CD8-positive, alpha-beta memory T cell (primary cell): ENCODE measurements at regions not wholly inside any gene's neighbourhood (a gene's known extent, or its start where the extent isn't known, plus 50 kb on each side); places are given as distances from the start of the nearest gene placed in this dataset.

Experiments used
- CTCF ChIA-PET: fragments of 350-600 bp; sonication (Branson Sonifier 250); formaldehyde crosslinking; loops from one replicate; lab custom pipeline; 2021; ENCODE audit warnings: antibody characterized with exemption; lab: Charles Lee
- POLR2A ChIA-PET: fragments of 350-600 bp; sonication (Branson Sonifier 250); formaldehyde crosslinking; loops from one replicate; lab custom pipeline; 2021; ENCODE audit warnings: antibody characterized with exemption; lab: Charles Lee
- DNase-seq, 5 donors: peaks; one replicate each; pipeline versions ENCODE4 v3.0.0 to v3.0.0-alpha.2; 2020 to 2022; ENCODE audit warnings: mixed read lengths in 1 of 5
- H3K27ac ChIP-seq: one replicate; pipeline ENCODE4 v1.7.0; 2013; ENCODE audit warnings: low read depth, mild to moderate bottlenecking, low read length, moderate library complexity
- H3K27me3 ChIP-seq: 2 replicates; pipeline ENCODE4 v1.7.0; 2013; ENCODE audit warnings: low read length, mild to moderate bottlenecking; ENCODE audit not compliant: insufficient read depth, poor library complexity, severe bottlenecking
- H3K36me3 ChIP-seq: 2 replicates; pipeline ENCODE4 v1.7.0; 2013; ENCODE audit warnings: mild to moderate bottlenecking, low read length, moderate library complexity; ENCODE audit not compliant: insufficient read depth
- H3K4me1 ChIP-seq: 2 replicates; pipeline ENCODE4 v1.7.0; 2013; ENCODE audit warnings: mild to moderate bottlenecking, low read length, moderate library complexity; ENCODE audit not compliant: insufficient read depth
- H3K4me3 ChIP-seq: 2 replicates; pipeline ENCODE4 v1.7.0; 2013; ENCODE audit warnings: mild to moderate bottlenecking, low read length
- H3K9me3 ChIP-seq: 2 replicates; pipeline ENCODE4 v1.7.0; 2013; ENCODE audit warnings: mild to moderate bottlenecking, low read length
- H3K27ac Mint-ChIP-seq, 8 donors: one replicate each; pipeline ENCODE4 v1.8.0; 2020 to 2021; ENCODE audit warnings: mixed read lengths in 8 of 8, mild to moderate bottlenecking in 6 of 8, inconsistent platforms in 3 of 8, moderate library complexity in 3 of 8
- H3K27me3 Mint-ChIP-seq, 2 donors: one replicate each; pipeline ENCODE4 v1.8.0; 2020 to 2021; ENCODE audit warnings: mixed read lengths in 2 of 2, mild to moderate bottlenecking in 1 of 2, moderate library complexity in 1 of 2
- H3K36me3 Mint-ChIP-seq, 3 donors: one replicate each; pipeline ENCODE4 v1.8.0; 2020 to 2021; ENCODE audit warnings: mixed read lengths in 3 of 3, inconsistent platforms in 1 of 3, mild to moderate bottlenecking in 1 of 3
- H3K4me1 Mint-ChIP-seq, 3 donors: one replicate each; pipeline ENCODE4 v1.8.0; 2020 to 2021; ENCODE audit warnings: mixed read lengths in 3 of 3, inconsistent platforms in 1 of 3, mild to moderate bottlenecking in 1 of 3
- H3K4me3 Mint-ChIP-seq, 7 donors: one replicate each; pipeline ENCODE4 v1.8.0; 2020 to 2021; ENCODE audit warnings: mixed read lengths in 7 of 7, mild to moderate bottlenecking in 6 of 7, moderate library complexity in 4 of 7, inconsistent platforms in 2 of 7
- H3K9me3 Mint-ChIP-seq, 5 donors: one replicate each; pipeline ENCODE4 v1.8.0; 2020 to 2022; ENCODE audit warnings: mixed read lengths in 5 of 5, mild to moderate bottlenecking in 3 of 5, moderate library complexity in 2 of 5, inconsistent platforms in 1 of 5

DNA sequence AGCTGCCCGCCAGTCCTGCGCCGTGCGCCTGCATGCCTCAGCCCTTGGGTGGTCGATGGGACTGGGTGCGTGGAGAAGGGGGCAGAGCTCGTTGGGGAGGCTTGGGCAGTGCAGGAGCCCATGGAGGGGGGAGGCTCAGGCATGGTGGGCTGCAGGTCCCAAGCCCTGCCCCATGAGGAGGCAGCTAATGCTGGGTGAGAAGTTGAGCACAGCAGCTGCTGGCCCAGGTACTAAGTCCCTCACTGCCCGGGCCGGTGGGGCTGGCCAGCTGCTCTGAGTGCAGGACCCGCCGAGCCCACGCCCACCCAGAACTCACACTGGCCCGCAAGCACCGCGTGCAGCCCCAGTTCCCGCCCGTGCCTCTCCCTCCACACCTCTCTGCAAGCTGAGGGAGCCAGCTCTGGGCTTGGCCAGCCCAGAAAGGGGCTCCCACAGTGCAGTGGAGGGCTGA lies 764.3 kb upstream of the TYRP1 start:
- H3K27ac Mint-ChIP-seq = no peak overlapping the region
- H3K4me3 Mint-ChIP-seq = no peak overlapping the region
- peaks cover 2 to 32% (median 5%) of the 10 kb centered on the region in 5 donors for H3K9me3 Mint-ChIP-seq
- POLR2A ChIA-PET = no interaction called here
- Histone ChIP-seq H3K36me3 (no peaks in the 10 kb centered on the region), H3K4me3 (no peak overlapping the region), H3K9me3 (no peaks in the 10 kb centered on the region), H3K4me1 (no peaks in the 10 kb centered on the region), H3K27me3 (no peaks in the 10 kb centered on the region), H3K27ac (no peak overlapping the region)
- CTCF ChIA-PET = no interaction called here
- no peak for DNase-seq
- no peaks in the 10 kb centered on the region for H3K4me1 Mint-ChIP-seq
- no peaks in the 10 kb centered on the region for H3K36me3 Mint-ChIP-seq
- H3K27me3 Mint-ChIP-seq = no peaks in the 10 kb centered on the region

DNA sequence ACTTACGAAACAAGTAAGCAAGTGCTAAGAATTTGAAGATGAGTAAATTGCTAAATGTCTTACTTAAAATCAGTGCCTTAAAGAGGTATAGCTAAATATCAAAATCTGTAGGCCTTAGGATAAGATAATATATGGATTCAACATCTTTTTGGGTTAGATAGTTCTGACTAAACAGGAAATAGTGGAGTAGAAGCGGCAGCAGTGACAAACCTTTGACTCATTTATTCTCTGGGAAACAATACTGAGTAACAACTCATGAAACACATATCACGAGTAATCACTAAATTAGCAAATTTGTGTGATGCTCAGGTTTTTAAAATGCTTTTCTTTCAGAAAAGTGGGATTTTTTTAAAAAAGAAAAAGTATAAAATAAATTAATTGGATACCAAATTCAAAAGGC lies 762.1 kb upstream of the TYRP1 start:
- ChIA-PET POLR2A (no interaction called here), CTCF (no interaction called here)

DNA sequence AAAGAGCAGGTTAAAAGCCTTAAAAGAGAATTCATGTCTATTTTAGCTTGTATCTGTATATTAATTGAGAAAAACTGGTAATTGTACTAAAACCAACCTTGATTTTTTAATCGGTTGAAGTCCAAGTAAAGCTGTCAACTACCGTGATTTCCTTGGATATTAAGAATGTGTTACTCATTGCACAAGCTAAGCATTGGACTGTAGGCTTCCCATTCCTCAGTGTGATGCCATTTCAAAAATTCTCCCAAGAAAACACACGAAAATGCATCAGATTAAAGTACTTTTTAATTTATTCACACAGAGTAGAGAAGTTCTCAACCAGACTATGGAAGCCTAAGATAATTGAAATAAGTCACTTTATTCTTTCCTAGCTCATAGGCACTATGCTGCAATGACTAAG lies 761.4 kb upstream of the TYRP1 start:
- no peaks in the 10 kb centered on the region for H3K4me1 Mint-ChIP-seq
- H3K27me3 ChIP-seq = no peaks in the 10 kb centered on the region
- no peak overlapping the region for H3K4me3 ChIP-seq
- no peaks in the 10 kb centered on the region for H3K36me3 Mint-ChIP-seq
- H3K9me3 Mint-ChIP-seq = peaks cover 5 to 38% (median 11%) of the 10 kb centered on the region in 5 donors
- no peak overlapping the region for H3K27ac ChIP-seq
- no peaks in the 10 kb centered on the region for H3K27me3 Mint-ChIP-seq
- H3K4me3 Mint-ChIP-seq = no peak overlapping the region
- CTCF ChIA-PET = no interaction called here
- no peak overlapping the region for H3K27ac Mint-ChIP-seq
- no peaks in the 10 kb centered on the region for H3K9me3 ChIP-seq
- no peak for DNase-seq
- no peaks in the 10 kb centered on the region for H3K4me1 ChIP-seq
- no peaks in the 10 kb centered on the region for H3K36me3 ChIP-seq
- POLR2A ChIA-PET = no interaction called here

More for the DNA sequence above, 762.1 kb upstream of the TYRP1 start:
- no peaks in the 10 kb centered on the region for H3K4me1 Mint-ChIP-seq
- Histone ChIP-seq H3K4me1 (no peaks in the 10 kb centered on the region), H3K36me3 (no peaks in the 10 kb centered on the region), H3K27ac (no peak overlapping the region), H3K27me3 (no peaks in the 10 kb centered on the region), H3K9me3 (no peaks in the 10 kb centered on the region), H3K4me3 (no peak overlapping the region)
- H3K9me3 Mint-ChIP-seq = peaks cover 4 to 35% (median 8%) of the 10 kb centered on the region in 5 donors
- DNase-seq = no peak
- no peak overlapping the region for H3K4me3 Mint-ChIP-seq
- no peaks in the 10 kb centered on the region for H3K36me3 Mint-ChIP-seq
- no peaks in the 10 kb centered on the region for H3K27me3 Mint-ChIP-seq
- no peak overlapping the region for H3K27ac Mint-ChIP-seq

DNA sequence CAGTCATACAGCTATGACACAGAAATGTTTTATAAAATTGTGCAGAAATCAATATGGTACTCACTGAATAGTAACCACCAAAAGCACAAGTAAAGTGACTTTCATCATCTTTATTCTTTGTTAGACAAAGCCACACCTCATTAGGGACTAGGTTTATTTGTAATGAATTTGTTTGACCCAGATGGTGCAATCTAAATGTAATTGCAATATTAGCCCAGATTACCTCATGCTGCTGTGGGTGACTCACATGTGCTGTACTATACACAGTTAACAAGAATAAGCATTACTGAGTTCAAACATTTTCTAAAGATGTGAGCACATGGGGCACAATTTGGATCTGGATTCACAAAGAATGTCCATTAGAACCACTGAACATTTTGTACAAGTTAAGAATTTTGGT lies 759.3 kb upstream of the TYRP1 start:
- CTCF ChIA-PET = no interaction called here
- Mint-ChIP-seq H3K4me1 (no peaks in the 10 kb centered on the region), H3K36me3 (no peaks in the 10 kb centered on the region), H3K27me3 (no peaks in the 10 kb centered on the region), H3K9me3 (peaks cover 3 to 32% (median 11%) of the 10 kb centered on the region in 5 donors), H3K27ac (no peak overlapping the region), H3K4me3 (no peak overlapping the region)
- no peaks in the 10 kb centered on the region for H3K36me3 ChIP-seq
- H3K9me3 ChIP-seq = no peaks in the 10 kb centered on the region
- no peak overlapping the region for H3K27ac ChIP-seq
- H3K4me1 ChIP-seq = no peaks in the 10 kb centered on the region
- no peaks in the 10 kb centered on the region for H3K27me3 ChIP-seq
- no peak for DNase-seq
- POLR2A ChIA-PET = no interaction called here
- no peak overlapping the region for H3K4me3 ChIP-seq

DNA sequence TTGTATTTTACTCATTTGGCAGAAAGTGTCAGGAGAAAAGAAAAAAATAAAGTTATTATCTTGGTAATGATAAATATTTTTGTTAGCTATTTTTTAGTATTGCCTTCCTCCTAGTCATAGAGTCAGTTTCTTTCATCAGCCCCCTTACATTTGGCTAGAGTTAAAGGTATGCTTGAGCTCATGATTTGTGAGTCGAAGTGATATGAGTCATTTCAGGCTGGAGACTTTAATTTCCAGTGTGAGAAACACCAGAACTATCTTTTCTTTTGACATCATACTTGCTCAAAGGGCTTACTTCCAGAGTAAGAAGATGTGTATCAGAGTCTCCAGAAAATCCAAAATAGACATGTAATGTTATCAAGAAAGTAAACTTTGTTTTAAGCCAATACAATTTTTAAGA lies 746.7 kb upstream of the TYRP1 start:
- Histone ChIP-seq H3K27me3 (no peaks in the 10 kb centered on the region), H3K27ac (no peak overlapping the region), H3K36me3 (no peaks in the 10 kb centered on the region), H3K9me3 (no peaks in the 10 kb centered on the region), H3K4me3 (no peak overlapping the region), H3K4me1 (no peaks in the 10 kb centered on the region)
- H3K9me3 Mint-ChIP-seq = peaks cover 21 to 49% (median 28%) of the 10 kb centered on the region in 5 donors
- ChIA-PET CTCF (no interaction called here), POLR2A (no interaction called here)
- H3K4me3 Mint-ChIP-seq = no peak overlapping the region
- H3K27ac Mint-ChIP-seq = no peak overlapping the region
- H3K36me3 Mint-ChIP-seq = no peaks in the 10 kb centered on the region
- H3K4me1 Mint-ChIP-seq = no peaks in the 10 kb centered on the region
- no peak for DNase-seq
- H3K27me3 Mint-ChIP-seq = no peaks in the 10 kb centered on the region

DNA sequence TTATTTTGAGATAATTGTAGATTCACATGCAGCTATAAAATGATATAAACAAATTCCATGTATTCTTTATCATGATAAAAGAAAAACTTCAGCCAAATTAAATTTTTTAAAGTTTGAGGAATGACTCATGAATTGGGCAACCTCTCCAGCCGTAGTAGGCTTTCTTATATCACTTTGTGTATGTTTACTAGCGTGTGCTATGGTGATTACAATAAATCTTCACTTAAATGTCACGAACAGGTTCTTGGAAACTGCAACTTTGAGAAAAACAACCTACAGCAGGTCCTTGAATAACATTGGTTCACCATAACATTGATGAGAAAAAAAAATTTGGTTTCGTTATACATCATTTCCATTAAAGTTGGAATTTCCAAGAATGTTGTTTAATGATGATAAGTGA lies 730.9 kb upstream of the TYRP1 start:
- ChIA-PET CTCF (no interaction called here), POLR2A (no interaction called here)
- Histone ChIP-seq H3K36me3 (no peaks in the 10 kb centered on the region), H3K9me3 (no peaks in the 10 kb centered on the region), H3K4me3 (no peak overlapping the region), H3K4me1 (no peaks in the 10 kb centered on the region), H3K27ac (no peak overlapping the region), H3K27me3 (no peaks in the 10 kb centered on the region)
- no peaks in the 10 kb centered on the region for H3K36me3 Mint-ChIP-seq
- H3K27me3 Mint-ChIP-seq = no peaks in the 10 kb centered on the region
- no peak for DNase-seq
- H3K4me3 Mint-ChIP-seq = no peak overlapping the region
- H3K4me1 Mint-ChIP-seq = no peaks in the 10 kb centered on the region
- no peak overlapping the region for H3K27ac Mint-ChIP-seq
- peaks cover 13 to 46% (median 25%) of the 10 kb centered on the region in 5 donors for H3K9me3 Mint-ChIP-seq

DNA sequence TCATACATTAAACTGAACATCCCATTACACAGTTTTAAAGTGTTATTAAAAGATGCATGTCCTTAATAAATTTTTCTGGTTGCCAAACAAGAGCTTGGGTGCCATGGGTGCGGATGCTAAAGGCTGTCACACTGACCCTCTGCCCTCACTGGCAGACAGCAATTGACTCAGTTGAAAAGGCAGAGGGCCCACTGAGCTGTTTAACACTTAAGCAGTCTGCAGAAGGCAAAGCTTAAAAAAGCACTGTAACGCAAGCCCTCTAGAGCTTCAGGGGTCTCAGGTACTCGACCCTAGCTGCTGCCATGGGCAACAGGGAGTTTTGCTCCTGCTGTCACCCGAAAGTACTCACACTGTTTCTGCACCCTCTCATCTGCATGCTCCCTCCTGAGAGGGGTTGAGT lies 726.4 kb upstream of the TYRP1 start:
- CTCF ChIA-PET = no interaction called here

DNA sequence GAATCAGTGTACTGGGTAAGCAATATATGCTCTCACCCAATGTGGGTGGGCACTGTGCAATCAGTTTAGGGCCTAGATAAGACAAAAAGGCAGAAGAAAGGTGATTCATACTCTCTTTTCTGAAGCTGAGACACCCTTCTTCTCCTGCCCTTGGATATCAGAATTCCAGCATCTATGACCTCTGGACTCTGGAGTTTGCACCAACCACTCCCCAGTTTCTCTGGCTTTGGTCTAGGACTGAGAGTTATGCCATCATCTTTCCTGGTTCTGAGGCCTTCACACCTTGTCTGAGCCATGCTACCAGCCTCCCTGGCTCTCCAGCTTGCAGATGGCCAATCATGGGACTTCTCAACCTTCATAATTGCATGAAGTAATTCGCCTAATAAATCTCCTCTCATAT lies 724.6 kb upstream of the TYRP1 start:
- H3K4me3 Mint-ChIP-seq = no peak overlapping the region
- ChIA-PET POLR2A (no interaction called here), CTCF (no interaction called here)
- no peaks in the 10 kb centered on the region for H3K27me3 Mint-ChIP-seq
- no peak overlapping the region for H3K27ac Mint-ChIP-seq
- no peaks in the 10 kb centered on the region for H3K27me3 ChIP-seq
- H3K36me3 ChIP-seq = no peaks in the 10 kb centered on the region
- H3K4me1 ChIP-seq = no peaks in the 10 kb centered on the region
- H3K4me3 ChIP-seq = no peak overlapping the region
- no peaks in the 10 kb centered on the region for H3K9me3 ChIP-seq
- no peak for DNase-seq
- no peaks in the 10 kb centered on the region for H3K36me3 Mint-ChIP-seq
- H3K4me1 Mint-ChIP-seq = no peaks in the 10 kb centered on the region
- no peak overlapping the region for H3K27ac ChIP-seq
- H3K9me3 Mint-ChIP-seq = peaks cover 6 to 45% (median 19%) of the 10 kb centered on the region in 5 donors

More for the DNA sequence above, 726.4 kb upstream of the TYRP1 start:
- Mint-ChIP-seq H3K9me3 (peaks cover 6 to 52% (median 20%) of the 10 kb centered on the region in 5 donors), H3K4me3 (no peak overlapping the region), H3K27ac (no peak overlapping the region), H3K36me3 (no peaks in the 10 kb centered on the region), H3K4me1 (no peaks in the 10 kb centered on the region), H3K27me3 (no peaks in the 10 kb centered on the region)
- Histone ChIP-seq H3K27ac (no peak overlapping the region), H3K36me3 (no peaks in the 10 kb centered on the region), H3K4me1 (no peaks in the 10 kb centered on the region), H3K27me3 (no peaks in the 10 kb centered on the region), H3K9me3 (no peaks in the 10 kb centered on the region), H3K4me3 (no peak overlapping the region)
- DNase-seq = no peak
- POLR2A ChIA-PET = no interaction called here

DNA sequence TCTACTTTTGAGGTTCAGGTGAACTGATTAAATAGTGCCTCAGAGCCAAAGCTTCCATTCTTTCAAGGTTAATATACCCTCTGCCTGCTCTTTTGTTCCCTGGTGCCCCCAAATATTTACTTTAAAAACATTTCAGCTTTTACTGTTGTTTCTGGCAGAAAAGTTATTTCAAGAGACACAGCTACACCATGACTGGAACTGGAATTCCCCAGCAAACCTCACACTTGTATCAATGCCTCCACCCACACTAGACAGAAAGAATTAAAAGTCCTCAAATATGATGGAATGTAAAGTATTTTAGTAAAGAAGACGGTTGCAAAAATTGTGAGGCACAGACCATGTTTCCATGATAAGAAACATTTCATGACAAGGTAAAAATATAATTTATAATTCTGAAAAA lies 720.2 kb upstream of the TYRP1 start:
- Mint-ChIP-seq H3K27me3 (no peaks in the 10 kb centered on the region), H3K4me3 (no peak overlapping the region), H3K36me3 (no peaks in the 10 kb centered on the region), H3K9me3 (peaks cover 4 to 53% (median 13%) of the 10 kb centered on the region in 5 donors), H3K4me1 (no peaks in the 10 kb centered on the region), H3K27ac (no peak overlapping the region)
- CTCF ChIA-PET = no interaction called here
- POLR2A ChIA-PET = no interaction called here
- Histone ChIP-seq H3K36me3 (no peaks in the 10 kb centered on the region), H3K27me3 (no peaks in the 10 kb centered on the region), H3K4me3 (no peak overlapping the region), H3K9me3 (no peaks in the 10 kb centered on the region), H3K27ac (no peak overlapping the region), H3K4me1 (no peaks in the 10 kb centered on the region)
- no peak for DNase-seq
